Caco-2 (cell line): ENCODE measurements at regions not wholly inside any gene's neighbourhood (a gene's known extent, or its start where the extent isn't known, plus 50 kb on each side); places are given as distances from the start of the nearest gene placed in this dataset.

Experiments
- BruUV-seq: library from RNA; stranded (reverse); fragments of 400-500 nt; replicated peaks from 2 replicates; lab custom pipeline; 2021; lab: Mats Ljungman, UMichigan
- CTCF ChIA-PET: fragments of 300-600 bp; sonication (Branson Sonifier 250); formaldehyde crosslinking; loops from one replicate; lab custom pipeline; 2022; ENCODE audit warnings: antibody characterized with exemption; lab: Charles Lee
- POLR2A ChIA-PET: fragments of 300-600 bp; sonication (Branson Sonifier 250); formaldehyde crosslinking; loops from one replicate; lab custom pipeline; 2022; ENCODE audit warnings: antibody characterized with exemption; lab: Charles Lee
- DNase-seq, 2 experiments: peaks; one replicate each; pipeline versions ENCODE4 v3.0.0 to v3.0.0-alpha.2; 2020 to 2022
- H3K27me3 ChIP-seq: replicated peaks from 2 replicates; pipeline ENCODE4 v1.6.0; 2011; ENCODE audit warnings: low read length; ENCODE audit not compliant: control insufficient read depth, insufficient read depth
- H3K36me3 ChIP-seq: 2 replicates; pipeline ENCODE4 v1.5.1; 2011; ENCODE audit warnings: low read length; ENCODE audit not compliant: control insufficient read depth, insufficient read depth
- H3K4me1 ChIP-seq: fragments of 250-450 bp; sonication (Bioruptor Pico); 2 replicates; pipeline ENCODE4 v1.5.1; 2020; ENCODE audit warnings: mild to moderate bottlenecking
- H3K4me3 ChIP-seq: 2 replicates; pipeline ENCODE4 v1.5.1; 2011; ENCODE audit warnings: low read depth, mild to moderate bottlenecking, control low read depth, low read length
- H3K9me3 ChIP-seq: fragments of 250-450 bp; sonication (Bioruptor Pico); 2 replicates; pipeline ENCODE4 v1.5.1; 2020; ENCODE audit warnings: mild to moderate bottlenecking, moderate library complexity
- H3K27ac Mint-ChIP-seq: one replicate; pipeline ENCODE4 v1.8.0; 2022; ENCODE audit warnings: mixed read lengths; ENCODE audit not compliant: unreplicated experiment
- H3K27me3 Mint-ChIP-seq: one replicate; pipeline ENCODE4 v1.8.0; 2022; ENCODE audit warnings: mixed read lengths; ENCODE audit not compliant: insufficient read depth, unreplicated experiment
- H3K36me3 Mint-ChIP-seq: one replicate; pipeline ENCODE4 v1.8.0; 2022; ENCODE audit warnings: mild to moderate bottlenecking, mixed read lengths; ENCODE audit not compliant: insufficient read depth, unreplicated experiment
- H3K4me1 Mint-ChIP-seq: one replicate; pipeline ENCODE4 v1.8.0; 2022; ENCODE audit warnings: low read depth, mixed read lengths; ENCODE audit not compliant: unreplicated experiment
- H3K4me3 Mint-ChIP-seq: one replicate; pipeline ENCODE4 v1.8.0; 2022; ENCODE audit warnings: mild to moderate bottlenecking, moderate library complexity, mixed read lengths; ENCODE audit not compliant: unreplicated experiment
- H3K9me3 Mint-ChIP-seq: one replicate; pipeline ENCODE4 v1.8.0; 2022; ENCODE audit warnings: mixed read lengths; ENCODE audit not compliant: unreplicated experiment
- CTCF ChIP-seq, 2 experiments: fragments of 200-600 bp in 1 of 2; IDR thresholded peaks; 1 replicate in 1 of 2; 2 replicates in 1 of 2; pipeline versions ENCODE4 v1.5.1 to v1.8.0; 2011 to 2022; ENCODE audit warnings: antibody characterized with exemption in 1 of 2, control low read depth in 1 of 2, inconsistent platforms in 1 of 2, low read depth in 1 of 2, low read length in 1 of 2, mild to moderate bottlenecking in 1 of 2, moderate library complexity in 1 of 2; ENCODE audit not compliant: insufficient read depth in 1 of 2, severe bottlenecking in 1 of 2, unreplicated experiment in 1 of 2
- intact Hi-C: fragments of 100-400 bp; cut with micrococcal nuclease; formaldehyde crosslinking; loops from one replicate; pipeline ENCODE4 v1.10.0; 2022; ENCODE audit not compliant: unreplicated experiment

DNA sequence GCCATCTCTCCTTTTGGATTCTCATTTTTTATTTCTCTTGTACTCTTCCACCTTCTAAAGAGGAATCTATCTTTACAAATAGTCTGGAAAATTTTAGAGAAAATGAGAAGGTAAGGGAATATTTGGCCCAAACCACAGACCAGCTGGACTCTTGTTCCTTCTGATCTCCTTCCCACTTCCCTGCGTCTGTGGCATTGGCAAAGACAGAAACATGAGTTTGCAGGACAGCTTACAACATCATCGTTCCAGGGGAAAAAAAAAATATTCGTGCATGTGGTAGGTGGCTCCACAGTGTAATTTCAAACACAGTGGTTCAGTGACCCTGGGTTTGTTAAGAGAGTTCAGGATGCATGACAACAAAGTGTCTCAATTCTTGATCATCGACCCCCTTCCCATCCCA lies 755.0 kb downstream of the DNAH5 start:
- no peaks in the 10 kb centered on the region for H3K36me3 ChIP-seq
- H3K27me3 ChIP-seq, result no peaks in the 10 kb centered on the region
- no peaks in the 10 kb centered on the region for H3K36me3 Mint-ChIP-seq
- no peaks in the 10 kb centered on the region for H3K4me1 ChIP-seq
- no peaks in the 10 kb centered on the region for H3K9me3 Mint-ChIP-seq
- ChIA-PET CTCF (no interaction called here), POLR2A (no interaction called here)
- H3K4me1 Mint-ChIP-seq, result no peaks in the 10 kb centered on the region
- no peak overlapping the region for H3K4me3 ChIP-seq
- no peak for DNase-seq
- H3K27ac Mint-ChIP-seq, result no peak overlapping the region
- TF ChIP-seq CTCF (IDR thresholded peaks at IDR 0.05; ENCODE audit: insufficient read depth in 1 of 2, low read depth in 1 of 2, low read length in 1 of 2, severe bottlenecking in 1 of 2, unreplicated experiment in 1 of 2), result no peak
- intact Hi-C loops, result no loop called here
- no peaks in the 10 kb centered on the region for H3K9me3 ChIP-seq
- no TSS peak for BruUV-seq
- no peak overlapping the region for H3K4me3 Mint-ChIP-seq
- H3K27me3 Mint-ChIP-seq, result no peaks in the 10 kb centered on the region

DNA sequence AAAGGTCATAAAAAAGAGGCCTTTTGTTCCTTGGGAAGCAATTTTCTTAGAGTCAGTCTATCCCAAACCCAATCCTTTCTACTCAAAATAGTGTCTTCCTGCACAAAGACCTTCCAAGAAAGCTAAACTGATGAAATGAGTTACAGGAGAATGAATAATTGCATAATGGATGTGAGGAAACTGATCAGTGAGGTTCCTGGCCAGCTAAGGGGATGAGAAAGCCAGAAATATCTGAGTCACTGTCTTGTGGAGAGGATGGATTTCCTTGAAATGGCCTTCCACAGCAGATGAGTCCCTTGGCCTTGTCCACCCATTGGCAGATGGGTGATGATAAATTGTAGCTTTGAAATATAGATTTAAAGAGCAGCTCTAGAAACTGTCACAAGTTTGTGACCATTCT lies 756.1 kb downstream of the DNAH5 start:
- H3K9me3 ChIP-seq, result no peaks in the 10 kb centered on the region
- no peak for TF ChIP-seq CTCF (IDR thresholded peaks at IDR 0.05; ENCODE audit: insufficient read depth in 1 of 2, low read depth in 1 of 2, low read length in 1 of 2, severe bottlenecking in 1 of 2, unreplicated experiment in 1 of 2)
- intact Hi-C loops, result no loop called here
- DNase-seq, result no peak
- ChIA-PET POLR2A (no interaction called here), CTCF (no interaction called here)
- Mint-ChIP-seq H3K4me1 (no peaks in the 10 kb centered on the region), H3K9me3 (no peaks in the 10 kb centered on the region), H3K36me3 (no peaks in the 10 kb centered on the region), H3K27ac (no peak overlapping the region), H3K27me3 (no peaks in the 10 kb centered on the region), H3K4me3 (no peak overlapping the region)
- no peak overlapping the region for H3K4me3 ChIP-seq
- no peaks in the 10 kb centered on the region for H3K27me3 ChIP-seq
- H3K4me1 ChIP-seq, result no peaks in the 10 kb centered on the region
- no TSS peak for BruUV-seq
- H3K36me3 ChIP-seq, result no peaks in the 10 kb centered on the region

- ChIA-PET CTCF (no interaction called here), POLR2A (no interaction called here)
- intact Hi-C loops, result no loop called here
- no peak for DNase-seq
- no peak for TF ChIP-seq CTCF (IDR thresholded peaks at IDR 0.05; ENCODE audit: insufficient read depth in 1 of 2, low read depth in 1 of 2, low read length in 1 of 2, severe bottlenecking in 1 of 2, unreplicated experiment in 1 of 2)
- no peaks in the 10 kb centered on the region for H3K36me3 Mint-ChIP-seq
- no peaks in the 10 kb centered on the region for H3K9me3 Mint-ChIP-seq
- Histone ChIP-seq H3K4me1 (no peaks in the 10 kb centered on the region), H3K4me3 (no peak overlapping the region), H3K9me3 (no peaks in the 10 kb centered on the region), H3K27me3 (no peaks in the 10 kb centered on the region), H3K36me3 (no peaks in the 10 kb centered on the region)
- no peak overlapping the region for H3K27ac Mint-ChIP-seq
- H3K27me3 Mint-ChIP-seq, result no peaks in the 10 kb centered on the region
- no peak overlapping the region for H3K4me3 Mint-ChIP-seq
- BruUV-seq, result no TSS peak
- no peaks in the 10 kb centered on the region for H3K4me1 Mint-ChIP-seq
Observed at GRCh38 chr5:13187186-13187585, 757.3 kb downstream of the DNAH5 start.
